ENCODE measurements at regions not wholly inside any gene's neighbourhood (a gene's known extent, or its start where the extent isn't known, plus 50 kb on each side); places are given as distances from the start of the nearest gene placed in this dataset.

DNA sequence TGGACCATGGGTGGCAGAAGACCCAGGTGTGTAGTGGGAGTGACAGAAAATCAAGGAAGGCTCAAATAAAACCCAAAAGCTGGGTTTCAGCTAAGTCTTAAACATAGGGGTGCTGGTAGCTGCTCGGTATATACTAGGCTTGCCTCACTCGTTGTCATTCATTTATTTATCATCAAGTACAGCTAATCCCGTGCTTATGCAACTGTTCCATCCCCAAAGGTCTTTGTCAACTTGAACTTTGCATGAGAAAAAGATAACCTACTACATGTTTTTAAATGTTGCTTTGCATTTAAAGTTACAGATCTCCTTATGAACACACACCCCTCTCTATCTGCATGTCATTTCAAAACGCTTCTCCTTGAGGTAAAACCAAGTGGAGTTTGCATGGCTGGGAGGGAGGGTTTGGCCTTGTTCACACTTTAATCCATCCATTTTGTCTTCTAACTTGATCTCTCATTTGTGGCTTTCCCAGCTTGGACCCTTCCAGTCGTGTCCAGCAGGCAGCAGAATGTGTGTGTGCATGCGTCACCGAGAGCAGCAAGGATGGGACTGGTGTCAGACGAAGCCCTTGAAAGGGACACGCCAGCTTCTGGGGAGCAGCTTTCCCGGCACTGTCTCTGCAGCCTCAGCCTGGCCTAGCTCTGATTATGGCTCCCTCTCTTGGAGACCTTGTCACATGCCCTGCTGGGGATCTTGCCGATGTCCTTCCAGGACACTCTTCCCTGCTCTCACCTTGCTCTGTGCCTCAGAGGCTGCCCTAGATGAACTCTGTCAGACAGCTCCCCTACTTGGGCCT is 133.5 kb downstream of the GADD45G start:
- H3K27me3 ChIP-seq (ENCODE audit: control insufficient read depth, insufficient read depth, low read length) = no peaks in the 10 kb centered on the region
- ChIA-PET CTCF (no interaction called here), POLR2A (no interaction called here)
- no peak overlapping the region for H3K4me3 ChIP-seq (ENCODE audit: low read depth, low read length)
- no peak overlapping the region for H3K27ac ChIP-seq (ENCODE audit: low read depth, low read length)
- TF ChIP-seq CTCF (IDR thresholded peaks at IDR 0.05; ENCODE audit: low read depth, low read length) = no peak
- H3K9me3 ChIP-seq (ENCODE audit: control insufficient read depth, insufficient read depth, low read length) = no peaks in the 10 kb centered on the region; the same call in 1 of the 2 replicates
- DNase-seq (ENCODE audit: low read depth, low spot score) = no peak

DNA sequence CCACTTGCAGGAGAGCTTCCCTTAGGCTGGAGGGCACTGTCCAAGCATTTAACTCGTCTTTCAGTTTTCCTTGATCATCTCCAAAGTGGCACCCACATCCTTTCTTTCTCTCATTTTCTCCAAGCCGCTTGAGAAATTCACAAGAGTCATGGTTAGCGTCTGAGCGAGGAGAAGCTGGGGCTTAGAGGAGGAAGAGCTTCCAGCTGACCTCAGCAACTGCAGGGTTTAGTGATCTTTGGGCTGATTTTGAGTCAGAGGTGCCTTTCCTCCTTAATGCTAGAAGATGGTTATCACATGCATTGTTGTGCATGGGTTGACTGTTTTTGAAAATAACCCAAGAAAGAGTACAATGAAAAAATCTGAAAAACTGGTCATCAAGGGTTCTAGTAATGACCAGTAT is 134.7 kb downstream of the GADD45G start:
- Histone ChIP-seq H3K9me3 (ENCODE audit: control insufficient read depth, insufficient read depth, low read length) (peaks cover 3% of the 10 kb centered on the region; the same call in 1 of the 2 replicates), H3K27ac (ENCODE audit: low read depth, low read length) (no peak overlapping the region), H3K27me3 (ENCODE audit: control insufficient read depth, insufficient read depth, low read length) (no peaks in the 10 kb centered on the region), H3K4me3 (ENCODE audit: low read depth, low read length) (no peak overlapping the region)
- ChIA-PET POLR2A (no interaction called here), CTCF (no interaction called here)
- no peak for DNase-seq (ENCODE audit: low read depth, low spot score)
- TF ChIP-seq CTCF (IDR thresholded peaks at IDR 0.05; ENCODE audit: low read depth, low read length) = no peak

DNA sequence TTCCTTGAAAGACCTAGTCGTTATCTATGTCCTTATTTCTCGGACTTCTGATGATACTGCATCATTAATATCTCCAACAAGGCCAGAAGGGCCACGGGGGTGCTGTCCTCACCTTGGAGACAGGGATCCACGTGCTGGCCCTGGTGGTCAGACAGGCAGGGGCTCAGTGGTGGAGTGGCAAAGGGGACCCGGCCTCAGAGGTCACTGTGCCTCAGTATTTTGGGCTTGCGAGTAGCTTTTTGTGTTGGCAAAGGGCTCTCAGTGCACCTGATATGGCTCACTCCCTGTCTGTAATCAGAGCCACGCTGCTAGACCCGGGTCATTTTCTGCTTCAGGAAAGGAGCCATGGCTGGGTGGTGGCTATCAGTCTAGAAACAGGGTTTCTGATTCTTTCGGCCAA is 135.1 kb downstream of the GADD45G start:
- TF ChIP-seq CTCF (IDR thresholded peaks at IDR 0.05; ENCODE audit: low read depth, low read length) = no peak
- ChIA-PET CTCF (no interaction called here), POLR2A (no interaction called here)
- Histone ChIP-seq H3K4me3 (ENCODE audit: low read depth, low read length) (no peak overlapping the region), H3K27ac (ENCODE audit: low read depth, low read length) (no peak overlapping the region), H3K9me3 (ENCODE audit: control insufficient read depth, insufficient read depth, low read length) (peaks cover 7% of the 10 kb centered on the region; the same call in 1 of the 2 replicates), H3K27me3 (ENCODE audit: control insufficient read depth, insufficient read depth, low read length) (no peaks in the 10 kb centered on the region)
- DNase-seq (ENCODE audit: low read depth, low spot score) = no peak

GRCh38 chr9:89740722-89741121 is 135.9 kb downstream of the GADD45G start:
- CTCF ChIA-PET = no interaction called here
- Histone ChIP-seq H3K9me3 (ENCODE audit: control insufficient read depth, insufficient read depth, low read length) (peaks cover 12% of the 10 kb centered on the region; the same call in 1 of the 2 replicates), H3K27ac (ENCODE audit: low read depth, low read length) (no peak overlapping the region), H3K27me3 (ENCODE audit: control insufficient read depth, insufficient read depth, low read length) (no peaks in the 10 kb centered on the region), H3K4me3 (ENCODE audit: low read depth, low read length) (no peak overlapping the region)
- POLR2A ChIA-PET = no interaction called here
- TF ChIP-seq CTCF (IDR thresholded peaks at IDR 0.05; ENCODE audit: low read depth, low read length) = no peak
- no peak for DNase-seq (ENCODE audit: low read depth, low spot score)

DNA sequence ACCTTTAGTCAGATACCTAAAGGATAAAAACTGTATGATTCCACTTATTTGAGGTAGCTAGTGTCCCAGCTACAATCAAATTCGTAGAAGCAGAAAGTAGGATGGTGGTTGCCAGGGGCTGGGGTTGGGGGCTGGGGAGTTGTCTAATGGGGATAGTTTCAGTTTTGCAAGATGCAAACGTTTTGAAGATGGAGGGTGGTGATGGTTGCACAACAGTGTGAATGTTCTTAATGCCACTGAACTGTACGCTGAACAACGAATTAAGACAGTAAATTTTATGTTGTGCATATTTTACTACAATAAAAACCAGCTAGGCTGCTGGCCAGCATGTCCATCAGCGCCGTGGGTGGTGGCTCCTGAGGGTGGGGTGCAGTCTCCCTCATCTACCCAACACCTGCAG is 137.8 kb downstream of the GADD45G start:
- CTCF ChIA-PET = no interaction called here

More for the DNA sequence above, 137.8 kb downstream of the GADD45G start:
- H3K27me3 ChIP-seq (ENCODE audit: control insufficient read depth, insufficient read depth, low read length) = no peaks in the 10 kb centered on the region
- no peak overlapping the region for H3K27ac ChIP-seq (ENCODE audit: low read depth, low read length)
- no peak for TF ChIP-seq CTCF (IDR thresholded peaks at IDR 0.05; ENCODE audit: low read depth, low read length)
- POLR2A ChIA-PET = no interaction called here
- peaks cover 24% of the 10 kb centered on the region; the same call in 1 of the 2 replicates for H3K9me3 ChIP-seq (ENCODE audit: control insufficient read depth, insufficient read depth, low read length)
- H3K4me3 ChIP-seq (ENCODE audit: low read depth, low read length) = no peak overlapping the region
- no peak for DNase-seq (ENCODE audit: low read depth, low spot score)

Data from AG04450 (cell line).